Esophagus muscularis mucosa (tissue), 4 donors: ENCODE measurements at regions not wholly inside any gene's neighbourhood (a gene's known extent, or its start where the extent isn't known, plus 50 kb on each side); places are given as distances from the start of the nearest gene placed in this dataset.

Source experiments
- EP300 ChIP-seq: sonication (generic); formaldehyde crosslinking; IDR thresholded peaks from one replicate; pipeline ENCODE4 v1.6.1; 2017; ENCODE audit warnings: antibody characterized with exemption
- POLR2A ChIP-seq: fragments of 450-650 bp; IDR thresholded peaks from one replicate; pipeline ENCODE4 v1.6.1; 2017; ENCODE audit warnings: antibody characterized with exemption, moderate library complexity, mild to moderate bottlenecking, low read depth
- TF ChIP-seq, protein P1 (sequence below), 3 experiments: fragments of 200-600 bp in 2 of 3; fragments of 450-650 bp in 1 of 3; sonication (generic) in 2 of 3; IDR thresholded peaks; one replicate each; pipeline ENCODE4 v1.5.1; 2017 to 2019; ENCODE audit warnings: antibody characterized with exemption in 3 of 3, mild to moderate bottlenecking in 2 of 3, moderate library complexity in 1 of 3

DNA sequence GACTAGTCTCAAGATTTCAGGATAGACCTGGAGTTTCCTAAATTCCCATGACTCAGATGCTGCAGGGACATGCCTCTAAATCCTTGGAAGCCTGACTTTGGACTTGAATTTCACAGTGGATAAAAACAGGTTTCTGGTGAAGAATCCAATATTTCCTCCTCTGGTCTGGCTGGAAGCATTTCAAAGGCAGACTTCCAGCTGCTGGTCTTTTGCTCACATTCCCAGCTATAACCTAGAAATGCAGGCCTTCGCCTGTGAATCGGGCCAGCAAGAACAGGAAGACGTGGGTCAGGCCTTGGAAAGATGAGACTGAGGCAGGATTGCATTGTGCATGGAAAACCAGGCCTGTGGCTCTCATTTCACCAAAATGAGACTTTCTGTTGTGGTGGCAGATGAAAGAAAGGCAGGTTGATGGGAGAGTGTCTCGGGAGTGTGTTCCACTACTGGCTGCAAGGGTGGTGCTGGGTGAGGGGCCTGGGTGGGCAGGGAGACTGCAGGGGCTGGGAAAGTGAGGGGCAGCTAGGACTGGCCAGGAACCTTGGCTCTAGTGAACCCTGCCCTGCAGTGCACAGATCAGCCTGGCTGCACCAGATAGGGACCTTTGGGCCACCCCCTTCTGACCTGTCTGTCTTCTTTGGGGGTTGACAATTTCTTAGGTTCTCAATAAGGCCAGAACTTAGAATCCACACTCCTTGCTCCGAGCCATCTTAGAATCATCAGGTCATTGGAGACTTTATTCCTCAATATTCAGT, 488.8 kb upstream of the MKI67 start:
- TF ChIP-seq, protein P1, sequence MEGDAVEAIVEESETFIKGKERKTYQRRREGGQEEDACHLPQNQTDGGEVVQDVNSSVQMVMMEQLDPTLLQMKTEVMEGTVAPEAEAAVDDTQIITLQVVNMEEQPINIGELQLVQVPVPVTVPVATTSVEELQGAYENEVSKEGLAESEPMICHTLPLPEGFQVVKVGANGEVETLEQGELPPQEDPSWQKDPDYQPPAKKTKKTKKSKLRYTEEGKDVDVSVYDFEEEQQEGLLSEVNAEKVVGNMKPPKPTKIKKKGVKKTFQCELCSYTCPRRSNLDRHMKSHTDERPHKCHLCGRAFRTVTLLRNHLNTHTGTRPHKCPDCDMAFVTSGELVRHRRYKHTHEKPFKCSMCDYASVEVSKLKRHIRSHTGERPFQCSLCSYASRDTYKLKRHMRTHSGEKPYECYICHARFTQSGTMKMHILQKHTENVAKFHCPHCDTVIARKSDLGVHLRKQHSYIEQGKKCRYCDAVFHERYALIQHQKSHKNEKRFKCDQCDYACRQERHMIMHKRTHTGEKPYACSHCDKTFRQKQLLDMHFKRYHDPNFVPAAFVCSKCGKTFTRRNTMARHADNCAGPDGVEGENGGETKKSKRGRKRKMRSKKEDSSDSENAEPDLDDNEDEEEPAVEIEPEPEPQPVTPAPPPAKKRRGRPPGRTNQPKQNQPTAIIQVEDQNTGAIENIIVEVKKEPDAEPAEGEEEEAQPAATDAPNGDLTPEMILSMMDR (IDR thresholded peaks at IDR 0.05) = no peak
- TF ChIP-seq POLR2A (no peak), EP300 (no peak)
